GM18498 (cell line): ENCODE measurements at regions not wholly inside any gene's neighbourhood (a gene's known extent, or its start where the extent isn't known, plus 50 kb on each side); places are given as distances from the start of the nearest gene placed in this dataset.
"Not testable (repeated sequence)": the region's sequence is repeated elsewhere in the genome, so short reads cannot be mapped to it uniquely, and the experiment has no call there.

Experiments used
- ATAC-seq: cut with Tn5 transposase; IDR thresholded peaks from one replicate; pipeline ENCODE4 v1.9.1; 2021; ENCODE audit warnings: mild to moderate bottlenecking, moderate library complexity; ENCODE audit not compliant: unreplicated experiment

DNA sequence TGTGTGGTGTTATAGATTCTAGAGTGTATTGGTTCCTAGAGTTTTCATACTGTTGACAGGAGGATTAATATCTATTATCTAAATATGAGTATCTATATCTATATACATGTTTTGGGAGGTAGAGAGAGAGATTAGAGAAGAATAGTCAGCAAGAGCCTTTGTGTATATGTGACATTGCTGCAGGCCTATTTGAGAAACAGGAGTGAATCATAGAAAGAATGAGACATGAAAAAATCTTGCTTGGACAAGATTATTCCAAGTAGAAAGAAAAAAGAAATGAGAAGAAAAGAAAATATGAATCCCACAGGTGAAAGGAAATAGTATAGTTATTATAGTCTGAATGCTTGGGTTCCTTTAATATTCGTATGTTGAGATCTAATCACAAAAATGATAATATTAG lies 720.4 kb downstream of the RERGL start:
- ATAC-seq, result no peak

DNA sequence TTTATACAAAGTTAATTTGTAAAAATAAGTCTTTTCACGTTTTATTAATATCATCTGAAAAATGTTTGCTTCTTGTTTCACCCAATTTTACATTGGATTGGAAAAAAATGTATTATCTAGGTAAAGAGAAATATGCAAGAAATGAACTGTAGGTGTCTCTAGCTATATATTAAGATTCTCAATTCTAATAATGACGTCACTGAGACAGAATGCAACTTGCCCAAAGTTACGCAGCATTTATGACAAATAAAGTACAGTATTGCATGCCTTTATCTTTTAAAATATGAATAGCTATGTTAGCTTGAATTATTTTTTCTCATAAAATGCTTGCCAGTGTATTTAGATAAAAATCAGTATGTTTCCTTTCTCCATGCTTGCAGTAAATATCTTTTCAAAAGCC lies 728.8 kb downstream of the RERGL start:
- ATAC-seq, result no peak

DNA sequence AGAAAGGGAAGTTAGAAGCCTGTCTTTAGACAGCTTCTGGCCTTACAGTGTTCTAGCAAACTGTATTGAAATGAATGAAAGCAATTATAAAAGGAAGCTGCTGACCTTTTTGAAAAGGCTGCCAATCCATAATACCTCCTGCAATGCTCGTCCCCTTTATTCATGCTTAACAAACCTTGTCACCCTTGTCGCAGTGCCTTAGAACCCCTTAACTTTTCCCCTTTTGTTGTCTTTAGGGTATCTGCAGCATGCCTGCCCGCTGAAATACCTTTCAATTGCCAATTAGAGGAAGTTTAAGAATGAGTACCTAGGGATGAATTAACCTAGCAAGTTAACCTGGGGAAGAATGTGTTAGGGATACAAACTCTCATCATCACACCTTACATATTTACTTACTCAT lies 731.2 kb downstream of the RERGL start:
- no peak for ATAC-seq

DNA sequence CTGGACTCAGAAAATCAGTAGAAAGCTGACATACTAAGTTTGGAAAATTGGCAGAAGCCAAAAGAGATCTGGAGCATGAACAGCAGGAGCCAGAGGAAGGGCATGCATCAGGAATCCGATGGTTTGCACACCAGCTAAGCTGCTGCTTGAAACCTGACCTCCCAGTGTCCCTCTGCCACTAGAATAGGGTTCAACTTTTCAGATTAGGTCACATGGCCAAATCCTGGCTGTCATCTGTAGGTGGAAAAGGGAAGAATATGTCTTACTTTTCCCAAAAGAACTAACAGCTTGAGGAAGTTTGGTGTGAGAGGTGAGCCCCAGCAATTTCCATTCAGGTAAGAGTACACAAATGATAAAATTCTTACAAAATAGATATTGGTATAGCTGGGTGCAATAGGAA lies 732.6 kb downstream of the RERGL start:
- ATAC-seq, result no peak

DNA sequence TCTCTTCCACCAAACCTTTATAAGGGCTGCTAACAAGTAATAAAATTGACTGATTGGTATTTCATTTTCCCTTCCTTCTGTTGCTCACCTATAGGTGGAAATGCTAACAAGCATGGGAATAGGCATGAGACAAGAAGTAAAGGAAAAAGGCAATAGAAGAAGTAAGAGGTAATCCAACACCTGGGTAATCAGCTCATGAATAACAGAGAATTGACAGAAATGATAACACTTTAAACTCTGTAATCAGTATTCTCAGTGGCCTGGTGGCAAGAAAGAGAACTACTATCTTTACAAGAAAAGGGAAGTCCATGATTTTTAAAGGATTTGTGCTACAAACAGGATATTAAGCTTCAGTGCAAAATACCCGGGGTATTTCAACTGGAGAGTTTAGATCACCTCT lies 737.8 kb downstream of the RERGL start:
- ATAC-seq, result no peak

DNA sequence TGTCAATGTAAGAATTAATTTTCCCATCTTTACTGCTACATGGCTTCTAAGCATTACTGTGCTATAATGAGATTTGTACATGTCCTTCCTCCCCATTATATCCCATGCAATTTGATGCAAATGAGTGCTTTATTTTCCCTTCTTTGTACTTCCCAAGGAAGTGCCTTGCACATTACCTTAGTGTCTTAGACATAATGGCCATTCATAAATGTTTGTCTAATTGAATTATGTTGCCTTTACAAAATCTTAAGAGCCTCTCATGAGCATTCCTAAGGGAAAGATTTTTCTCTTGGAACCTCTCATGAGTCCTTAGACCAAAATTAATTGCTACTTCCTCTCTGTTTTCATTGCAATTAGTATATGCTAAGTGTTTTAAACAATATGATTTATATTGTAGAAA lies 741.7 kb downstream of the RERGL start:
- ATAC-seq, result no peak

DNA sequence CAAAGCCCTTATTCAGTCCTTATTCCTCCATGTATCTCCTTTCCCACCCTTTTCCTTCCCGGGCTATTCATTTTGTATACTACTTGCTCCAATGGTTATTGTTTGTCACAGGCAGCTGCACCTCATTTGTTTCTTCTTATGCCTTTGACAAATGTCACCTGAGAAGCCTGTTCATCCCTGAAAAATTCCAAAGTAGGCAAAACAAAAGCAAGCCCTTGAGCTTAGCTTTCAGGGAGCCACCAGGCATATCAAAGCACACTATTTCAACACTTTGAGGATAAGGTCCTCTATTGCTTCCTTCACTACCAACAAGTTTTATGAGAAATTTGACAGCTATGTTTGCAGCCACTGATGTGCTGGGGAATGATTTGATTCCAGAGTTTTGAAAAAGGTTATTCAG lies 738.7 kb upstream of the LMO3 start:
- ATAC-seq, result no peak

DNA sequence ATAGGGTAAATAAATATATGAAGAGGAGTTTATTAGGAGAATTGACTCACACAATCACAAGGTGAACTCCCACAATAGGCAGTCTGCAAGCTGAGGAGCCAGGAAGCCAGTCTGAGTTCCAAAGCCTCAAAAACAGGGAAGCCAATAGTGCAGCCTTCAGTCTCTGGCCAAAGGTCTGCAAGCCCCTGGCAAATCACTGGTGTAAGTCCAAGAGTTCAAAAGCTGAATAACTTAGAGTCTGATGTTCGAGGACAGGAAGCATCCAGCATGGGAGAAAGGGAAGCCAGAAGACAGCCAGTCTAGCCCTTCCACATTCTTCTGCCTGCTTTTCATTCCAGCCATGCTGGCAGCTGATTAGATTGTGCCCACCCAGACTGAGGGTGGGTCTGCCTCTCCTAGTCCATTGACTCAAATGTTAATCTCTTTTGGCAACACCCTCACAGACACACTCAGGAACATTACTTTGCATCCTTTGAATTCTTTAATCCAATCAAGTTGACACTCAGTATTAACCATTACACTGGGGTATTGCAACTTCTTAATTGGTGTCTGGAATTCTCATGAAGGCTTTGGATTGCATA lies 736.5 kb upstream of the LMO3 start:
- ATAC-seq, result no peak

DNA sequence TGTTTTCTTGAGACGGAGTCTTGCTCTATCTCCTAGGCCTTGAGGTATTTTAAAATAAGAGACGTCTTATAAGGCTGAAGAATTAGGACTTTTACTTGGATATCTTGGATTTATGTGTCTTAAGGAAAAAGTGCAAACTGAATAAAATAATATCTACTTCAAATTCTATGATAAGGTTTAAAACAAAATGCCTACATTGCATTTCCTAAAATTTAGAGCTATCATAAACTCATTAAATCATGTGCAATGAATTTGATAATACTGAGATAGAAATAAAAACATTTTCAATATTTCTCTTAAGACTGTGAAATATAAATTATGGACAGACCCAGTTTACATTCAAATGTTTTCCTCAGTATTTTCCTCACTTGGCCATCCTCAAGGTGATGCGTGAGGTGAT lies 729.5 kb upstream of the LMO3 start:
- ATAC-seq, result no peak

DNA sequence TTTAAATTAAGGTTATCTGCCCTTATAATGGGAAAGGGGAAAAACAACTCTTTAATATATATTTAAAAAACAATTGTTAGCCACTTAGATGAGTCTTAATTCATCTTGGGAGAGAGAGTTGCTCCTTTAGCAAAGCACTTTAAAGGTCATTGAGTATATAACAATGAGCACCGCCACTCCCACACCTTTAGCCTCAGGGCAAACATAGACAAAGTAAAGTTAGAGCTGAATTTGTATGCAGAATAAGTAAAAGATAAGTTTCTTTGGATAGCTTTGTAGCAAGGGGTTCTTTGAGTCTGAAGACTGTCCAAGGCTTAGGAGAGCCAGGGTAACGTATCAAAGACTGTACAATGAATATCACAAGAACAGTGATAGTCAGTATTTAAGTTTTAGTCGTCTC lies 728.8 kb upstream of the LMO3 start:
- ATAC-seq, result no peak

DNA sequence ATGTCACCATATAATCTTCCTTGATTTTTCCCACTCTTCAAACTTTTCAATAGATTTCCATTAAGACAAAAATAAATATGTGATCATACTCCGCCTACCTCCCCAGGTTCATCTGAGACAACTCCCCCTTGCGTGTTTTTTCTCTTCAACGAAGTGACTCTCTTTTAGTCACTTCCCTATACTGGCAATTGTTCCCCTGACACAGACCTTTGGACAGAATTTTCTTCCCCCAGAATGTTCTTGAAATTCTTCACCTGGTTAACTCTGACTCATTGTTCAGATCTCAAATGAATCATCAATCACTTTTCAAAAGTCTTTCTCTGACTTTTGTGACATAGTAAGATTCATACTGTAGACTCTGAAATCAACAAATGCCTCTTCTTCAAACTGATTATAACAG lies 727.3 kb upstream of the LMO3 start:
- ATAC-seq, result no peak

DNA sequence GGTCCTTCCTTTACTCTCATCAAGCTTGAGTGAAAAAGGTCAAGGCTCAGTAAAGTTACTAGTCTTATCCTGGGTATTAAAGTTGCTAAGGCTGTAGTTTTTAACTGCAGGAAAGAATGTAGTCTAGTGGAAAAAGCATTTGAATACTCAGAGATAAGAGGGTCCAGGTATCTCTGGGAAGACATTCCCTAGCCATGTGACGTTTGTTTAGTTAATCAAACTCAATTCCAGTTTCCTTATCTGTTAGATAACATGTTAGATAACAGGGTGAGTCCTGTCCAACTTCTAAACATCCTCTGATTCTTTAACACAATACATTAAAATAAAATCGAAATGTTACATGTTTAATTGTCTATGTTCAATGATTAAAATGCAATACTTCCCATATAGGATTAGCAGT lies 720.7 kb upstream of the LMO3 start:
- ATAC-seq, result no peak

DNA sequence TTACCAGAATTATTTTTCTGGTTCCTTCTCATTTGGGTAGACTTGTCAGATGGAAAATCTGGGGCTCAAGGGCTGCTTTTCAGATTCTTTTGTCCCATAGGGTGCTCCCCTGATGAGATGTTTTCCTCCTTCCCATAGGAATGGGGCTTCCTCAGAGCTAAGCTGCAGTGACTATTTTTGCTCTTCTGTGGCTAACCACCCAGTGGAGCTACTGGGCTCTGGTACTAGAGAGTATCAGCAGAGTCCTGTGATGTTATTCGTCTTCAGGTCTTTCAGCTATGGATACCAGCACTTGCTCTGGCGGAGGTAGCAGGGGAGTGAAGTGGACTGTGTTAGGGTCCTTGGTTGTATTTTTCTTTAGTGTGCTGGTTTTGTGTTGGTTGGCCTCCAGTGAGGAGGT lies 716.1 kb upstream of the LMO3 start:
- no peak for ATAC-seq

DNA sequence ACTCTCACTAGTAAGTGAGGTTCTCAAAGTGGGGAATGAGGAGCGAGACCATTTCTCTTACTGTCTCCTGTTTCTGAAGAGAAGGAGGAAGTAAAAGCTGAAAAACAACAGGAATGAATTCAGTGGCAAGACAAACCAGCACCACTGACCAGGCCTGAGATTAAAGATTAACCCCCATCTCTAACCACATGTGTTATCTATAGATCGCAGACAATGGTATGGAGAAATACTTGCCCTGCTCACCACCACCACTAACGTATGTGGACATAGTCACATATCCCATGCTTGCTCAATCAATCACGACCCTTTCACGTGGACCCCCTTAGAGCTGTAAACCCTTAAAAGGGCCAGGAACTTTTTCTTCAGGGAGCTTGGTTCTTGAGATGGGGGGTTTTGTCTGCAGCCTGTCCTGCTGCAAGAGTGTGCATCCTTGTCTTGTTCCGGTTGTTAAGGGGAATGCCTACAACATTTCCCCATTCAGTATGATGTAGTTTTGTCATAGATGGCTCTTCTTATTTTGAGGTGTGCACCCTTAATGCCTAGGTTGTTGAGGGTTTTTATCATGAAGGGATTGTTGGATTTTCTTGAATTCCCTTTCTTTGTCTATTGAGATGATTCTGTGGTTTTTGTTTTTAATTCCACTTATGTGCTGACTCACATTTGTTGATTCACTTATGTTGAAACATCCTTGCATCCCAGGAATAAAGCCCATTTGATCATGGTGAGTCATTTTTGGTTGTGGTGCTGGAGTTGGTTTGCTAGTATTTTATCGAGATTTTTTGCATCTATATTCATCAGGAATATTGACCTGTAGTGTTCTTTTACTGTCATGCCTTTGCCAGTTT lies 698.8 kb upstream of the LMO3 start:
- ATAC-seq, result no peak

DNA sequence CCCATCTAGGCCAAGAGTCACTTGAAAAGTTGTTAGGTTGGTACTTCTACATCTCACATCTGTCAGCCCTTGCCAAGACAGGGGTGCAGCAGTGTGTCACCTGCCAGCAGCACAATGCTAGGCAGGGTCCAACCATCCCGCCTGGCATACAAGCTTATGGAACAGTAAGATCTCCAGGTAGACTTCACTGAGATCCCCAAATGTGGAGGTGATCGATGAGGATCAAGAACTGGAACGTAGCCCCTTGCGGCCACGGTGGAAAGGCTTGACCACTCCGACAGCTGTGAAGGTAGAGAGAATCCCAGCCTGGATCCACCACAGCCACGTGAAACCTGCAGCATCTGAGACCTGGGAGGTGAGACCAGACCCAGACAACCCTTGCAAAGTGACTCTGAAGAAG lies 696.0 kb upstream of the LMO3 start:
- no peak for ATAC-seq

DNA sequence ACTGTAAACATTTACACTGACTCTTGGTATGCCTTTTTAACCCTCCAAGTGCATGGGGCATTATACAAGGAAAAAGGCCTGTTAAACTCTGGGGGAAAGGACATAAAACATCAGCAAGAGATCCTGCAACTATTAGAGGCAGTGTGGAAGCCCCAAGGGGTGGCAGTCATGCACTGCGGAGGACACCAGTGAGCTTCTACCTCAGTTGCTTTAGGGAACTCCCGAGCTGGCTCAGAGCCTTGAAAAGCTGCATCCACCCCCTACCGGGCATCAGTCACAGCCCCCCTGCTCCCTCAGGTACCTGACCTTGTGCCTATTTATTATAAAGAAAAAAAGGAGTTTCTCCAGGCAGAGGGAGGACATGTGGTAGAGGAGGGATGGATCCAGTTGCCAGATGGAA lies 695.6 kb upstream of the LMO3 start:
- no peak for ATAC-seq

DNA sequence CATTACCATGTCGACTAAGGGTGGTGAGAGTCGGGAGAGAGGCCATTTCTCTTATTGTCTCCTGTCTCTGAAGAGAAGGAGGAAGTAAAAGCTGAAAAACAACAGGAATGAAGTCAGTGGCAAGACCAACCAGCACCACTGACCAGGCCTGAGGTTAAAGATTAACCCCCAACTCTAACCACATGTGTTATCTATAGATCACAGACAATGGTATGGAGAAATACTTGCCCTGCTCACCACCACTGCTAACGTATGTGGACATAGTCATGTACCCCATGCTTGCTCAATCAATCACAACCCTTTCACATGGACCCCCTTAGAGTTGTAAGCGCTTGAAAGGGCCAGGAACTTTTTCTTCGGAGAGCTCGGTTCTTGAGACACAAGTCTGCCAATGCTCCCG lies 690.9 kb upstream of the LMO3 start:
- ATAC-seq, result no peak

DNA sequence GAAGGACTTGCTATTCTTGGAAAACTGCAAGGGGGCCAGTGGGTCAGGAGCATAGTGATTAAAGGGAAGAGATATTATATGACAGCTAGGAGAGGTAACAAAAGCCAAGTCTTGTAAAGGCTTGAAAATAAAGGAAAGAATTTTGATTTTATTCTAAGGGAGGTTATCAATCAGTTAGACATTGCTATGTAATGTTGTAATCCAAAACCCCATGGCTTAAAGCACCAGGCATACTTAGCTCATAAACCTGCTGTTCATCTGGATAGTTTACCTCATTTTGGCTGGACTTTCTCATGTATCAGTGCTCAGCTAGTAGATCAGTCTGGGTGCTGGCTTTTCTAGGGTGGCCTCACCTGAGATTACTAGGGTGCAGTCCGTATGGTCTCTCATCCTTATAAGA lies 680.9 kb upstream of the LMO3 start:
- ATAC-seq, result no peak

DNA sequence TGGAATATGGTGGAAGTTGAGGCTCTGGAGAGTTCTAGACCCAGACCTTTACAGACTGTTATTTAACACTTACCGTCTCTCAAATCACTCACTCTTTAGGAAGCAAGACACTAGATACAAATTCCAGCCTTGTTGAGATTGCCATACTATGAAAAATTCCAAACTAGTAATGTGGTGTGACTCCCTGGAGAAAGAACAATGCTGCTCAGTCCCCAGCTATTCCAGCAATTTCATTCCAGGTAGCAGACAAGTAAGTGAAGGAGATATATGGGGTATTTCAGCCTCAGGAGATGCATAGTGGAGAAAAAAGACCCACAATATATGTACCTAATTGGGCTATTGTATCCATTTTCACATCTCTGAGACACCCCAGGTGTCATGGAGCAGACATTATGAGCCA lies 678.9 kb upstream of the LMO3 start:
- ATAC-seq, result no peak

DNA sequence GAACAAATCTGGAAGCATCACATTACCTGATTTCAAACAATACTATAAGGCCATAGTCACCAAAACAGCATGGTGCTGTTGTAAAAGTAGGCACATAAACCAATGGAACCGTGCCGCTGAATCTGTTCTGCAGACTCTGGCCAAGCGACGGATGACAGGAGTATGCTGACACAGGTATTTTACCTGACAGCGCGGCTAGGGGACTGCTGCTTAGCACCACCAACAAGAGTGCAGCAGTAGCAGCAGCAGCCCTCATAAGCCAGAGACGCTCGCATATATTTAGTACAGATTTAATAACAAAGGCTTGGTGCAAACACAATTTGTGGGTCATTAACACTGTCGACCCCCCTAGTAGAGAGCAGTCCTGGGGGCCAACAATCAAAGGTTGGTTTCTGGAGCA lies 677.6 kb upstream of the LMO3 start:
- ATAC-seq, result no peak

DNA sequence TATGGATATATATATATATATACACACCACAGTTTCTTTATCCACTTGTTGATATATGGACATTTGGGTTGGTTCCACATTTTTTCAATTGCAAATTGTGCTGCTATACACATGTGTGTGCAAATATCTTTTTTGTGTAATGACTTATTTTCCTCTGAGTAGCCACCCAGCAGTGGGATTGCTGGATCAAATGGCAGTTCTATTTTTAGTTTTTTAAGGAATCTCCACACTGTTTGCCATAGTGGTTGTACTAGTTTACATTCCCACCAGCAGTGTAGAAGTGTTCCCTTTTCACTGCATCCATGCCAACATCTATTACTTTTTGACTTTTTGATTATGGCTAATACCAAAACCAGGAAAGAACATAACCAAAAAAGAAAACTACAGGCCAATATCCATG lies 676.2 kb upstream of the LMO3 start:
- not testable (repeated sequence) for ATAC-seq

DNA sequence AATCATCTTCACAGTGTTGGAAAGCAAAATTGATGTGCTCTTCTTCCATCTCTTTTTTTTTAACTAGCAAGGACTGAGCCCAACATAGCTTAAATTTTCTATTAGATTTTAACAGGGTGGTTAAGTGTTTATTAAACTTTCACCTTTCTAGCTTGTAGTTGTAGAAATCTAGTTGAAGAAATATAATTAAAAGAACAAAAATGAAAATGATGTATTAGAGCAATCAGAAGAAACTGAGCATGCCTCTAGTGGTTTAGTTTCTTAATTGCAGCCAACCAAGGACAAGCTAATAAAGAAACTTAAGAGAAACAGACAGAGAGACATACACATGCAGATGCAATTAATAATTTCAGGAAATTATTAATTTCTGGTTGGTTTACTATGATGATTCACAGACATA lies 673.0 kb upstream of the LMO3 start:
- no peak for ATAC-seq

DNA sequence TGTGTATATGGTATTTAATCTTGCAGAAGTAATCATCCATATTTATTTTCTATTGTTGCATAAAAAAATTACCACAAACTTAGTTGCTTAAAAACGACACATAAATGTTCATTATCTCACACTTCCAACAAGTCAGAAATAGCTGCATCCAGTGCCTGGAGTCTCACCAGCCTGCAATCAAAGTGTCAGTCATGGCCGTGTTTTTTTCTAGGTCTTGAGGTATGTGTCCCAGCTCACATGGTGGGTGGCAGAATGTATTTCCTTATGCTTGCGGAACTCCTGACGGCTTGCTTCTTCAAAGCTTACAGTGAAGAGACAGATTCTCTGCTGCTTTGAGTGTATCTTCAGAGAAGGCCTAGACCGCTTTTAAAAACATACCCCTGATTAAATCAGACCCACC lies 670.2 kb upstream of the LMO3 start:
- ATAC-seq, result no peak
